Trophoblast cell (in vitro differentiated cells and primary cell): ENCODE measurements at regions not wholly inside any gene's neighbourhood (a gene's known extent, or its start where the extent isn't known, plus 50 kb on each side); places are given as distances from the start of the nearest gene placed in this dataset.

Source experiments
- DNase-seq, 2 donors: peaks; one replicate each; pipeline ENCODE4 v3.0.0-alpha.2; 2016
- H2AFZ ChIP-seq: 2 replicates; pipeline ENCODE4 v1.6.1; 2013; ENCODE audit warnings: low read length, moderate library complexity, mild to moderate bottlenecking; ENCODE audit not compliant: insufficient read depth, poor library complexity
- H2AK5ac ChIP-seq: 2 replicates; pipeline ENCODE4 v1.6.1; 2013; ENCODE audit warnings: mild to moderate bottlenecking, low read length
- H2BK120ac ChIP-seq: 2 replicates; pipeline ENCODE4 v1.6.1; 2013; ENCODE audit warnings: low read length, mild to moderate bottlenecking, moderate library complexity; ENCODE audit not compliant: insufficient read depth, poor library complexity
- H2BK12ac ChIP-seq: 2 replicates; pipeline ENCODE4 v1.6.1; 2013; ENCODE audit warnings: mild to moderate bottlenecking, low read length, moderate library complexity
- H2BK5ac ChIP-seq: 2 replicates; pipeline ENCODE4 v1.6.1; 2013; ENCODE audit warnings: low read length, low read depth, moderate library complexity, mild to moderate bottlenecking; ENCODE audit not compliant: poor library complexity
- H3K14ac ChIP-seq: 2 replicates; pipeline ENCODE4 v1.6.1; 2013; ENCODE audit warnings: mild to moderate bottlenecking, low read length
- H3K18ac ChIP-seq: 2 replicates; pipeline ENCODE4 v1.6.1; 2013; ENCODE audit warnings: mild to moderate bottlenecking, low read length
- H3K23ac ChIP-seq: 2 replicates; pipeline ENCODE4 v1.6.1; 2013; ENCODE audit warnings: low read length
- H3K27ac ChIP-seq: 2 replicates; pipeline ENCODE4 v1.5.1; 2013; ENCODE audit warnings: low read depth, mild to moderate bottlenecking, inconsistent platforms, low read length, moderate library complexity
- H3K27me3 ChIP-seq: 2 replicates; pipeline ENCODE4 v1.6.1; 2013; ENCODE audit warnings: inconsistent platforms, mild to moderate bottlenecking, low read length, moderate library complexity; ENCODE audit not compliant: insufficient read depth
- H3K36me3 ChIP-seq, 2 experiments: 1 replicate in 1 of 2; 2 replicates in 1 of 2; pipeline ENCODE4 v1.6.1; 2013; ENCODE audit warnings: low read length in 2 of 2, mild to moderate bottlenecking in 2 of 2, moderate library complexity in 1 of 2; ENCODE audit not compliant: insufficient read depth in 2 of 2, control insufficient read depth in 1 of 2
- H3K4ac ChIP-seq: 2 replicates; pipeline ENCODE4 v1.6.1; 2013; ENCODE audit warnings: low read depth, mild to moderate bottlenecking, low read length, moderate library complexity
- H3K4me1 ChIP-seq, 2 experiments: 1 replicate in 1 of 2; 2 replicates in 1 of 2; pipeline ENCODE4 v1.6.1; 2013; ENCODE audit warnings: low read length in 2 of 2, mild to moderate bottlenecking in 2 of 2, moderate library complexity in 1 of 2; ENCODE audit not compliant: insufficient read depth in 2 of 2, control insufficient read depth in 1 of 2
- H3K4me2 ChIP-seq: 2 replicates; pipeline ENCODE4 v1.6.1; 2013; ENCODE audit warnings: inconsistent platforms, mild to moderate bottlenecking, low read length, moderate library complexity
- H3K4me3 ChIP-seq: 2 replicates; pipeline ENCODE4 v1.5.1; 2013; ENCODE audit warnings: mild to moderate bottlenecking, low read depth, low read length, inconsistent platforms
- H3K79me1 ChIP-seq: one replicate; pipeline ENCODE4 v1.6.1; 2013; ENCODE audit warnings: low read length
- H3K79me2 ChIP-seq: 2 replicates; pipeline ENCODE4 v1.6.1; 2013; ENCODE audit warnings: low read length, mild to moderate bottlenecking; ENCODE audit not compliant: control insufficient read depth, insufficient read depth, poor library complexity
- H3K9ac ChIP-seq: 2 replicates; pipeline ENCODE4 v1.6.1; 2013; ENCODE audit warnings: mild to moderate bottlenecking, low read length
- H3K9me3 ChIP-seq: 2 replicates; pipeline ENCODE4 v1.6.1; 2013; ENCODE audit warnings: low read depth, mild to moderate bottlenecking, control low read depth, inconsistent platforms, low read length; ENCODE audit not compliant: insufficient read depth
- H4K12ac ChIP-seq: 2 replicates; pipeline ENCODE4 v1.6.1; 2013; ENCODE audit warnings: low read depth, mild to moderate bottlenecking, low read length, moderate library complexity
- H4K8ac ChIP-seq: 2 replicates; pipeline ENCODE4 v1.6.1; 2013; ENCODE audit warnings: low read depth, mild to moderate bottlenecking, low read length, moderate library complexity
- H4K91ac ChIP-seq: one replicate; pipeline ENCODE4 v1.6.1; 2013; ENCODE audit warnings: low read depth, mild to moderate bottlenecking, low read length, moderate library complexity
- WGBS: extraction: QIAGEN DNeasy Blood & Tissue Kit; methylation state at CpG from one replicate; pipeline ENCODE4 v1.1.7; 2013; ENCODE audit warnings: missing lambda C conversion rate; ENCODE audit not compliant: insufficient read length, insufficient coverage; ENCODE audit errors: extremely low coverage; 5-methylcytosine and 5-hydroxymethylcytosine counted together

DNA sequence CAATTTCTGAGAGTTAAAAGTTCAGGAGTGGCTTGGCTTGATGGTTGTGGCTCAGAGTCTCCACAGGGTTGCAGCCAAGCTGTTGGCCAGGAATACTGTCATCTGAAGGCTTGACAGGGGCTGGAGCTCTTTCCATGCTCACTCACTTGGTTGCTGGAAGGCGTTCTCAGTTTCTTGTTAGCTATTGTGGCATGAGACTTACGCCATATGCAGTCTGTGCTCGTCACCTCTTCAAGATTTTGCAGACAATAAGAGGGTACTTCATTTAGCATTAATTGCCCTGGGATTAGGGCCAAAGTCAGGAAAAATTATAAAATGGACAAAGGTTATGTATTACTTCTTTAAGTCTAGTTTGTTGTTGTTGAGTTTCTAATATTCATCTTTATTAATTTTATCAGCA, 380.6 kb upstream of the MAP3K7 start:
- Histone ChIP-seq H3K4me3 (no peak overlapping the region), H3K9ac (no peak overlapping the region), H3K27ac (no peak overlapping the region), H3K79me1 (no peaks in the 10 kb centered on the region), H4K8ac (no peak overlapping the region), H3K14ac (no peak overlapping the region), H3K27me3 (no peaks in the 10 kb centered on the region), H3K4me2 (no peak overlapping the region), H3K36me3 (no peaks in the 10 kb centered on the region), H3K9me3 (no peaks in the 10 kb centered on the region), H2BK120ac (no peak overlapping the region), H2AK5ac (no peak overlapping the region), H3K4me1 (no peaks in the 10 kb centered on the region), H2AFZ (no peak overlapping the region), H2BK5ac (no peak overlapping the region), H4K12ac (no peak overlapping the region), H2BK12ac (no peak overlapping the region), H3K79me2 (no peaks in the 10 kb centered on the region), H3K18ac (no peak overlapping the region), H3K23ac (no peak overlapping the region), H4K91ac (no peak overlapping the region), H3K4ac (no peak overlapping the region)
- DNase-seq: no peak
- no CpG with 5 or more reads among the region's 3 CpGs for WGBS

DNA sequence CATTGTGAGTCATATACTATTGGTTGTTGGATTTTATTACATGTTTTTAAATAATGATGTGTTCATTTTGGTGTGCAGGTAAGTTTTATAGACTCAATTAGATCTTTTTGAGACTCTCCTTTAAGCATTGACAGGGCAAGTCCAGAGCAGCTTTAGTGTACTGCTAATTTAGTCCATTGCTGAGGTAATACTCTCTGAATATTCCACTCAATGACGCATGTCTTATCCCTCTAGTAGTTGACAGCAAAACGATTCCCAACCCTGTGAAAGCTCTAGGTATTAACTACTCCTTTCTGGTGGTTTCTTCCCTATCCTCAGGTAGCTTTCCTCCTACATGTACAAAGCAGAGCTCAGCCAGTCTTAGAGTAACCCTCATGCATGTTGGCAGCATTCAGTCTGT, 373.5 kb upstream of the MAP3K7 start:
- H3K14ac ChIP-seq: no peak overlapping the region
- WGBS: no CpG with 5 or more reads among the region's 2 CpGs
- no peaks in the 10 kb centered on the region for H3K9me3 ChIP-seq
- no peak overlapping the region for H3K9ac ChIP-seq
- no peaks in the 10 kb centered on the region for H3K79me2 ChIP-seq
- H2BK120ac ChIP-seq: no peak overlapping the region
- no peaks in the 10 kb centered on the region for H3K79me1 ChIP-seq
- no peak overlapping the region for H4K91ac ChIP-seq
- H3K4me3 ChIP-seq: no peak overlapping the region
- no peak overlapping the region for H3K4me2 ChIP-seq
- H2AFZ ChIP-seq: no peak overlapping the region
- no peak overlapping the region for H2BK12ac ChIP-seq
- no peak overlapping the region for H2AK5ac ChIP-seq
- H3K4ac ChIP-seq: no peak overlapping the region
- H3K36me3 ChIP-seq: no peaks in the 10 kb centered on the region
- DNase-seq: no peak
- no peak overlapping the region for H2BK5ac ChIP-seq
- H3K4me1 ChIP-seq: no peaks in the 10 kb centered on the region
- no peaks in the 10 kb centered on the region for H3K27me3 ChIP-seq
- no peak overlapping the region for H4K12ac ChIP-seq
- H3K27ac ChIP-seq: no peak overlapping the region
- H4K8ac ChIP-seq: no peak overlapping the region
- no peak overlapping the region for H3K18ac ChIP-seq
- no peak overlapping the region for H3K23ac ChIP-seq

DNA sequence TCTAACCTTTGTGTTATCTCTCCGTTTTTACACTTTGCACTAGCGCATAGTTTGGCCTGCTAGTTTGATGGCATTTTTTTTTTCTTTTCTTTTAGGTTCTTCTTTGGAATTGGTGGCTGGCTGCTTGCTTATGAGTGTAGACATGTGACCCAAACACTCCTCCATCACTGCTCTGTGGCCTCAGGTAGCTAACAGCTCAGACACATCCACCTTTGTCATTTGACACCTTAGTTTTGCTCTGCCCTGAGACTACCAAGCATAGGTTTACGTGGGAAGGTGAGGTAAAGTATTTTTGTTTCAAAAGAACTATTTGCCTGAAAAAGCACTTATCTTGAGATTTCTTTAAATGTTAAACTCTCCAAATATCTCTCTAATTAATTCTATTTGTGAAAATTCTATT, 368.4 kb upstream of the MAP3K7 start:
- Histone ChIP-seq H4K12ac (no peak overlapping the region), H2AK5ac (no peak overlapping the region), H3K23ac (no peak overlapping the region), H4K91ac (no peak overlapping the region), H3K4me3 (no peak overlapping the region), H3K36me3 (no peaks in the 10 kb centered on the region), H3K18ac (no peak overlapping the region), H2BK12ac (no peak overlapping the region), H3K4me2 (no peak overlapping the region), H3K4ac (no peak overlapping the region), H2AFZ (no peak overlapping the region), H3K79me2 (no peaks in the 10 kb centered on the region), H2BK120ac (no peak overlapping the region), H4K8ac (no peak overlapping the region), H3K79me1 (no peaks in the 10 kb centered on the region), H3K4me1 (no peaks in the 10 kb centered on the region), H3K27me3 (no peaks in the 10 kb centered on the region), H3K9me3 (no peaks in the 10 kb centered on the region), H3K9ac (no peak overlapping the region), H2BK5ac (no peak overlapping the region), H3K14ac (no peak overlapping the region), H3K27ac (no peak overlapping the region)
- no CpG with 5 or more reads among the region's 3 CpGs for WGBS
- no peak for DNase-seq

- Histone ChIP-seq H3K9me3 (no peaks in the 10 kb centered on the region), H3K9ac (no peak overlapping the region), H4K91ac (no peak overlapping the region), H2AK5ac (no peak overlapping the region), H4K12ac (no peak overlapping the region), H3K4me2 (no peak overlapping the region), H3K36me3 (no peaks in the 10 kb centered on the region), H3K4me1 (no peaks in the 10 kb centered on the region), H2BK5ac (no peak overlapping the region), H4K8ac (no peak overlapping the region), H3K4me3 (no peak overlapping the region), H3K23ac (no peak overlapping the region), H3K79me2 (no peaks in the 10 kb centered on the region), H2AFZ (no peak overlapping the region), H3K79me1 (no peaks in the 10 kb centered on the region), H3K18ac (no peak overlapping the region), H3K27ac (no peak overlapping the region), H2BK120ac (no peak overlapping the region), H3K14ac (no peak overlapping the region), H3K27me3 (no peaks in the 10 kb centered on the region), H3K4ac (no peak overlapping the region), H2BK12ac (no peak overlapping the region)
- DNase-seq: no peak
Measured at GRCh38 chr6:90953405-90954161, 366.7 kb upstream of the MAP3K7 start.
